ENCODE measurements at regions not wholly inside any gene's neighbourhood (a gene's known extent, or its start where the extent isn't known, plus 50 kb on each side); places are given as distances from the start of the nearest gene placed in this dataset.

DNA sequence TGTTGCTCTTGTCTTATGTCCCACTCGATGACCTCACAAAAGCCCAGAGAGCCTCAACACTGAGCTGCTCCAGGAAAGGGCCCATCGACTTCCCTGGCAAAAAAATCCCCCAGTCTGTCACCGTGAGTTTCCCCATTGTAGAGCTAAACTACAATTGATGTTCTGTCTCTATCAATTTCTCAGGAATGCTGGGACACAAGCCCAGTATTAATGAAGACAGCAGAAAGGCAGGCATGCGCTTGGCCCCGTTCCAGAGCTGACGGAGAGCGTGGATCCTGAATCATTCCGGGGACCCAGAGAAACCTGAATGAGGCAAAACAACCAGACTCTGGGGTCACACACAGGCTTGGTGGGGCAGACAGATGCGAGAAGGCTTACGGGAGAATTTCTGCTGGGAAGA, 146.9 kb downstream of the TTC32 start:
- H3K36me3 Mint-ChIP-seq (ENCODE audit: low read depth), result no peaks in the 10 kb centered on the region
- no peaks in the 10 kb centered on the region for H3K4me1 Mint-ChIP-seq (ENCODE audit: low read depth)

DNA sequence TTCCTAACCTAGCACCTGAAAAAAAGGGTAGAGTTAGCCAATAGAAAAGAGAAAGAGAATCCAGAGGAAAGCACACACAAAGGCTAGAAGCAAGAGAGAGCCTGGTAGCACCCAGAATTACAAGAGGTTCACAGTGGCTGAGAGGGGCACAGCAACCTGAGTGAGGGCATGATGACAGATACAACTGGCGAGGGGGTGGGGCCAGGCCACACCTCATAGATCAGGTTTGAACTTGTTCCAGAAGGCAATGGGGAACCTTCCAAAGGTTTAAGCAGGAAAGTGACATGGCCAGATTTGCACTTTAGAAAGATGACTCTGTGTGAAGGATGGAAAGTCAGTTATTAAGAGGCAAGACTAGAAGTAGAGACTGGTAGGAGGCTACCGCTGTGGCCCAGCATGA, 148.0 kb downstream of the TTC32 start:
- Mint-ChIP-seq H3K4me3 (no peak overlapping the region), H3K9me3 (no peaks in the 10 kb centered on the region), H3K4me1 (ENCODE audit: low read depth) (no peaks in the 10 kb centered on the region), H3K27ac (no peak overlapping the region), H3K36me3 (ENCODE audit: low read depth) (no peaks in the 10 kb centered on the region), H3K27me3 (ENCODE audit: insufficient read depth) (peaks cover 36% of the 10 kb centered on the region)
- no peak for DNase-seq
- TF ChIP-seq, protein P1, sequence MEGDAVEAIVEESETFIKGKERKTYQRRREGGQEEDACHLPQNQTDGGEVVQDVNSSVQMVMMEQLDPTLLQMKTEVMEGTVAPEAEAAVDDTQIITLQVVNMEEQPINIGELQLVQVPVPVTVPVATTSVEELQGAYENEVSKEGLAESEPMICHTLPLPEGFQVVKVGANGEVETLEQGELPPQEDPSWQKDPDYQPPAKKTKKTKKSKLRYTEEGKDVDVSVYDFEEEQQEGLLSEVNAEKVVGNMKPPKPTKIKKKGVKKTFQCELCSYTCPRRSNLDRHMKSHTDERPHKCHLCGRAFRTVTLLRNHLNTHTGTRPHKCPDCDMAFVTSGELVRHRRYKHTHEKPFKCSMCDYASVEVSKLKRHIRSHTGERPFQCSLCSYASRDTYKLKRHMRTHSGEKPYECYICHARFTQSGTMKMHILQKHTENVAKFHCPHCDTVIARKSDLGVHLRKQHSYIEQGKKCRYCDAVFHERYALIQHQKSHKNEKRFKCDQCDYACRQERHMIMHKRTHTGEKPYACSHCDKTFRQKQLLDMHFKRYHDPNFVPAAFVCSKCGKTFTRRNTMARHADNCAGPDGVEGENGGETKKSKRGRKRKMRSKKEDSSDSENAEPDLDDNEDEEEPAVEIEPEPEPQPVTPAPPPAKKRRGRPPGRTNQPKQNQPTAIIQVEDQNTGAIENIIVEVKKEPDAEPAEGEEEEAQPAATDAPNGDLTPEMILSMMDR (IDR thresholded peaks at IDR 0.05), result no peak

More for the DNA sequence above, 146.9 kb downstream of the TTC32 start:
- H3K9me3 Mint-ChIP-seq, result no peaks in the 10 kb centered on the region
- H3K27ac Mint-ChIP-seq, result no peak overlapping the region
- peaks cover 36% of the 10 kb centered on the region for H3K27me3 Mint-ChIP-seq (ENCODE audit: insufficient read depth)
- DNase-seq, result no peak
- TF ChIP-seq, protein P1 (IDR thresholded peaks at IDR 0.05), result no peak
- H3K4me3 Mint-ChIP-seq, result no peak overlapping the region

DNA sequence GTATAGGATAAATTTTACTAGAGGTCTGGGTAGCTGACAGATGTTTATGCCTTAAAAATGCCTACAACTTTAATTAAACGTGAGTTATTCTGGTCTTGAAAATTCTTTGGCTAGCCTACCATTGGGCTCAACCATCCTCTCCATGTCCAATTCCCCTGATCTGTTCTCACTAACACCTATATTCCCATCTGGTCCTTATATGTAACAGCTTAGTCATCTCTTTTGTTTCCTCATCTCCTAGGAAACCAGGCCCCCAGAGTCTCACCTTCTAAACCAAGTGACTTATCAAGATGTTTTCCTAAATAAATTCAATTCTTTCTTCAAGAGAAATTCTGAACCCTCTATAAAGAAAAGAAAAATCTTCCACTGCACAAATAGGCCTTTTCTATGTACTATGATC, 148.5 kb downstream of the TTC32 start:
- Mint-ChIP-seq H3K4me3 (no peak overlapping the region), H3K36me3 (ENCODE audit: low read depth) (no peaks in the 10 kb centered on the region), H3K27me3 (ENCODE audit: insufficient read depth) (peaks cover 38% of the 10 kb centered on the region), H3K4me1 (ENCODE audit: low read depth) (no peaks in the 10 kb centered on the region), H3K9me3 (no peaks in the 10 kb centered on the region), H3K27ac (no peak overlapping the region)
- TF ChIP-seq, protein P1 (IDR thresholded peaks at IDR 0.05), result no peak
- DNase-seq, result no peak

DNA sequence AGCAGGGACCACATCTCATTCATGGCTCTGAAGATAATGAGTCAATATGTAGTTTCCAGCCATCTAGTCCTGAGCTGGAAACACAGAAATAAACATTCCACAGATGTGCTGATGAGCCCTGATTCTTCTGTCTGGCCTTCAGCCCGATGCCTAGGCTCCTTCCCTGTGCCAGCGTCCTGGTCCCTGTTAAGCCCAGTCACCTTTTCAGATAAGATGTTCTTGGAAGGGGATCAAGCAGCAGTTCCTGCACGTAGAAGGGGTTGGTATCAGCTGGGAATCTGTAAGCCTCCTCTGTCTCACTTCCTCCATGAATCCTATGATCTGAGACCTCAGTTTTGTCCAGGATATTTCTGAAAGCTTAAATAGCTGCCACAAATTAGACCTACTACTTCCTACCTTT, 149.3 kb downstream of the TTC32 start:
- Mint-ChIP-seq H3K27me3 (ENCODE audit: insufficient read depth) (peaks cover 31% of the 10 kb centered on the region), H3K4me3 (no peak overlapping the region), H3K36me3 (ENCODE audit: low read depth) (no peaks in the 10 kb centered on the region), H3K4me1 (ENCODE audit: low read depth) (peaks cover under 1% of the 10 kb centered on the region; the same call in 1 of the 2 replicates), H3K27ac (no peak overlapping the region), H3K9me3 (no peaks in the 10 kb centered on the region)
- TF ChIP-seq, protein P1 (IDR thresholded peaks at IDR 0.05), result no peak
- DNase-seq, result no peak

DNA sequence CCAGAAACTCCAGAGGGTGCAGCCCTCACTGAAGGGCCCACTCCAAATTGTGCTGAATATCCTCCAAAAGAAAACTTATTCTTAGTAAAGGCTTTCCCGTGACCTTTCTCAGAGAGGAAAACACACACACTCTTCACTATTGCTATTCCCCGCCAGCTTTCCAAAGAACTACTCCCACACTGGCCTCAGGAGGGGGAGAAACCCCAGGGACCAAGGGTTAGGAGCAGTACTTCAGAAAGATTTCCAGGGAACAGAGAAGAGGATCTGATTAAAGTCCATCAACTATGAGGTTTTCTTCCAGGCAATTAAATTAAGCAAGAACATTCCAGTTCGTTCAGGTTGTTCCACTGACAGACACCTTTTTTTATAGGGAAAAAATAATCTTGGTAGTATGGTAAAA, 150.2 kb downstream of the TTC32 start:
- TF ChIP-seq, protein P1 (IDR thresholded peaks at IDR 0.05), result no peak
- H3K9me3 Mint-ChIP-seq, result no peaks in the 10 kb centered on the region
- H3K4me1 Mint-ChIP-seq (ENCODE audit: low read depth), result peaks cover 7% of the 10 kb centered on the region
- peaks cover 26% of the 10 kb centered on the region for H3K27me3 Mint-ChIP-seq (ENCODE audit: insufficient read depth)
- no peak for DNase-seq
- no peak overlapping the region for H3K27ac Mint-ChIP-seq
- no peaks in the 10 kb centered on the region for H3K36me3 Mint-ChIP-seq (ENCODE audit: low read depth)
- H3K4me3 Mint-ChIP-seq, result no peak overlapping the region

DNA sequence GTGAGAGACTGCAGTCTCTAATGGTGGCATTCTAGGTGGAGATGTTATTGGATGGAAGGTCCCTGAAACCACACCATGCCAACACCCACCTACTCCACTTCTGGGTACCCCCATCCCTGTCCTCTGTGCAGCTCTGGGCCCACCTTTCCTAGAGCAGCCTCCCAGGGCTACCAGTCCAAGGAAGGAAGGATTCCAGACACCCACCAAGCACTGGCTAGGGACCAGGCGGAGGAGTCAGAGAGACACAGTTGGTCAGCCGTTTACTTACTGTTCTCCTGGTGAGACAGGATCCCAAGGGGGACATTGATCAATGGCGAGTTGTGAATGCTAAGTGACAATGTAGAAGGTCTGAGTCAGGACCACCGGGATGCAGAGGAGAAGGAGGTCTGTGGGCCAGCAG, 151.6 kb downstream of the TTC32 start:
- Mint-ChIP-seq H3K27me3 (ENCODE audit: insufficient read depth) (peaks cover 24% of the 10 kb centered on the region), H3K36me3 (ENCODE audit: low read depth) (no peaks in the 10 kb centered on the region), H3K4me1 (ENCODE audit: low read depth) (peaks cover 7% of the 10 kb centered on the region), H3K9me3 (no peaks in the 10 kb centered on the region), H3K27ac (no peak overlapping the region), H3K4me3 (no peak overlapping the region)
- no peak for DNase-seq
- TF ChIP-seq, protein P1 (IDR thresholded peaks at IDR 0.05), result no peak
